NCI-H2227 (cell line): ENCODE measurements at regions not wholly inside any gene's neighbourhood (a gene's known extent, or its start where the extent isn't known, plus 50 kb on each side); places are given as distances from the start of the nearest gene placed in this dataset.
"Not testable (repeated sequence)": the region's sequence is repeated elsewhere in the genome, so short reads cannot be mapped to it uniquely, and the experiment has no call there.

Experiments
- DNase-seq: peaks from one replicate; lab custom pipeline; 2025; ENCODE audit not compliant: unreplicated experiment; lab: John Stamatoyannopoulos, UW

DNA sequence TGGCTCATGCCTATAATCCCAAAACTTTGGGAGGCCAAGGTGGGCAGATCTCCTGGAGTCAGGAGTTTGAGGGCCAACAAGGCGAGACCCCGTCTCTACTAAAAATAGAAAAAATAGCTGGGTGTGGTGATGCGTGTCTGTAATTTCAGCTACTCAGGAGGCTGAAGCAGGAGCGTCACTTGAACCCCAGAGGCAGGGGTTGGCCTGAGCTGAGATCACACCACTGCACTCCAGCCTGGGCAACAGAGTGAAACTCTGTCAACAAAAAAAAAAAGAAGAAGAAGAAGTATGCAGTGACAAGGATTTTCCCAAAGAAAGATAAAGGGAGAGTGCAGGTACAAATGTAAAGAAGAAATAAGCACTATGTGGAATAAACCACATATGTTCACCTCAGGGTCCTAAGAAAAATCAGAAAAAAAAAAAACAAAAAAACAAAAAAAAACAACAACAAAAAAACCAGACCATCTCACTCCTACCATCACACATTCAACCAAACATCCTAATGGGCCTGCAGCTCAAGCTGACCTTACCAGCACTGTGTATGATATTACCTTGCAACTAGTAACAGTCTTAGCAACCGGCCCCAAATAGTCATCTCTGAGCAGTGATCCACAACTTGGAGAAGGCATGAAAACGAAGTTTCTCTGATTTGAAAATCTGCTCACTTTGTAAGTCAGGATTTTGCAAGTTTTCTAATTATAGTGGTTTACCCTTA lies 296.7 kb upstream of the PROK2 start:
- DNase-seq = no peak

- no peak for DNase-seq
Measured at GRCh38 chr3:72080800-72081199, 295.9 kb upstream of the PROK2 start.

GRCh38 chr3:72080095-72080494 lies 295.1 kb upstream of the PROK2 start:
- DNase-seq = no peak

GRCh38 chr3:72079369-72079872 lies 294.5 kb upstream of the PROK2 start:
- DNase-seq = no peak

DNA sequence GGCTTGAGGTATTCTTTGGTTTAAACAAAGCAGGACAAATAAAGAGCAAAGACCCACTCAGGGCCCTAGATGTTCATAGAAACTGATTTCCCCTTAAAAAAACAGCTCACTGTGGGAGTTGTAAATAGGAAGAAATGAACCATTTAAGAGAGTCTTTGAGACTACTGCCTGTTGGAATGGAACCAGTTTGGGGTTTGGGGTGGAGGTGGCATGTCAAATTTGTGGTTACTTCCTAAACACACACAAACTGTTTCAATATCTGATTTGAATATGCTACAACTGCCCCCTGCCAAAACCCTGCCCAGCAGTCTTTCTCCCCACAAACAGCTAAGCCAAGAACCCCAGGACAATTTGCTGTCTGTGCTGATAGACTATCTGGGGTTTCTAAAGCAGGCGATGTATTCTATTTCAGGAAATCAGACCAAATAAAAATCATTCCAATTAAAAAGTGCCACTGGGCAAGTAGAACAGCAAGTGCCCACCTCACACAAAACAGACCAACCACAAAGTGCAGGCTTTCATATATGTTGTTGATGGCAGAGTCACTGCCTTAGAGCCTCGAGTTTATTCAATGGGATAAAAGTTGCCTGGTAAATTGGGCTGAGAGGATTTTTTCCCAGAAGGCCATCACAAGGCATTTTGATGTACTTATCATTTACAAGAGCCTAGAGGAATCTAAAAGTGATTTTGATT lies 293.9 kb upstream of the PROK2 start:
- DNase-seq = no peak

DNA sequence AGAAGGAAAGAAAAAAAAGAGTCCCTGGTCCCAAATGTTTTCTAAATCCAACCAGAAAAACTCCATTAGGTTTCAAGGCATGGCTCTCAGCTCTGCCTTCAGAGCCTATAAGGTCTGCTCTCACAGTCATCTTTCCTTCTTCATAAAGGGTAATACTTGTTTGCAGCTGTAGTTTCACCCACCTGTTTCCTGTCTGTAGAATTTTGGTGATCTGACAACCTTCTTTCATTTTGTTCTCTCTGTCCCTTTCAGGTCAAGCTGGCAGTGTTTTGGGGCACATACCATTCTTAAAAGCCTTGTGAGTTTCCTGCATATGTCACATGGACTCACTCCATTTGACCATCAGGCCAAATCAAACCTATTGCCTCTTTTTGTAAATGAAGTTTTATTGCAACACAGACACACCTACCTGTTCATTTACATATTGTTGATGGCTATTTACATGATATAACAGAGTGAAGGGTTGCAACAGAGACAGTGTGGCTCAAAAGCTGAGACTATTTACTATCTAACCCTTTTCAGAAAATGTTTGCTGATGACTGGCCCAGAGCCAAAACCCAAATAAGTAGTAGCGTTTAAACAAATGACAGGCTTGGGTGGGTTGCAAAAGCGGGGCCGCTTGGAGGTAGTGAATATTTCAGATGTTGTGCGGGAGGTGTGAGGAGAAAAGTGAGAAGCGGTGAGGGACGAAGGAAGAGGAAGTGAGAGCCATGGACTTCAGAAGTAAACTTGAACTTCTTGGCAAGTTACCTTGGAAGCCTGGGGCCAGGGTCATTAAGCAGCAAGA lies 292.7 kb upstream of the PROK2 start:
- DNase-seq = no peak

GRCh38 chr3:72075848-72076247 lies 290.9 kb upstream of the PROK2 start:
- not testable (repeated sequence) for DNase-seq

DNA sequence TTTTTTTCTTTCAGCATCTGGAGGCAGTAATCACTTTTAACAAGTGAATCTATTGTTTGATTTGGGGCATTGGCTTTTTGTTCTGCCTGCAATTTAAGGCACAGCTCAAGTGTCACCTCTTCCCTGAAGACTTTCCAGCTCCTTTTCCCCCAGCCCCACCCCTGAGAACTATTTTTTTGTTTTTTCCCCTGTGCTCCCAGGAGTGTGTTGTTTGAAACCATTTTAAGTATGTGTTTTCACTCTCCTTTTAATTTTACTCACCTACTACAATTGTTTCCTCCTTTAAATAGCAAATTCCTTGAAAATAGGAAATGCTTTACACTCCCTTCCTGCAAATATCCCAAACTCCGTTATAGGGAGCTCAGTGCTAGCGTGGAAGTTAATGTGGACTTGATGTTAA lies 286.7 kb upstream of the PROK2 start:
- no peak for DNase-seq

- no peak for DNase-seq
Measured at GRCh38 chr3:72070005-72070404, 285.1 kb upstream of the PROK2 start.

GRCh38 chr3:72069543-72069942 lies 284.6 kb upstream of the PROK2 start:
- DNase-seq = no peak

DNA sequence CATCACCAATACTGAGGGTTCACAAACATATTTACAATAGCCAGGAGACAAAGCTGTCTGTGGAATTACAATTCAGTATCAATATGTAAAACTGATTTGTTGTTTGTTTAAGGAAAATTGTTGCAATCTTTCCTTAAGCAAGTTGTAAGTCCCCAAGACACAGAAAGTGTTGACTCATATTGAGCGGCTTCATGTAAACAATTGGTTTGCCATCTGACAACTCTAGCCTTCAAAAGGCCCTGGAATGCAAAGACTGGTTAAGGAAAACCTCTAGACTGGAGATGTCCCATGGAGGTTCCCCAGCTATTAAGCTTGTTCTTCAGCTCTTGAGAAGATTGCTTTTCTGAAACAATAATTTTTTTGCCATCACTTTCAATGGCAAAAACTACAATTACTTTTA lies 283.7 kb upstream of the PROK2 start:
- no peak for DNase-seq

- DNase-seq = no peak
Measured at GRCh38 chr3:72067721-72068120, 282.8 kb upstream of the PROK2 start.

DNA sequence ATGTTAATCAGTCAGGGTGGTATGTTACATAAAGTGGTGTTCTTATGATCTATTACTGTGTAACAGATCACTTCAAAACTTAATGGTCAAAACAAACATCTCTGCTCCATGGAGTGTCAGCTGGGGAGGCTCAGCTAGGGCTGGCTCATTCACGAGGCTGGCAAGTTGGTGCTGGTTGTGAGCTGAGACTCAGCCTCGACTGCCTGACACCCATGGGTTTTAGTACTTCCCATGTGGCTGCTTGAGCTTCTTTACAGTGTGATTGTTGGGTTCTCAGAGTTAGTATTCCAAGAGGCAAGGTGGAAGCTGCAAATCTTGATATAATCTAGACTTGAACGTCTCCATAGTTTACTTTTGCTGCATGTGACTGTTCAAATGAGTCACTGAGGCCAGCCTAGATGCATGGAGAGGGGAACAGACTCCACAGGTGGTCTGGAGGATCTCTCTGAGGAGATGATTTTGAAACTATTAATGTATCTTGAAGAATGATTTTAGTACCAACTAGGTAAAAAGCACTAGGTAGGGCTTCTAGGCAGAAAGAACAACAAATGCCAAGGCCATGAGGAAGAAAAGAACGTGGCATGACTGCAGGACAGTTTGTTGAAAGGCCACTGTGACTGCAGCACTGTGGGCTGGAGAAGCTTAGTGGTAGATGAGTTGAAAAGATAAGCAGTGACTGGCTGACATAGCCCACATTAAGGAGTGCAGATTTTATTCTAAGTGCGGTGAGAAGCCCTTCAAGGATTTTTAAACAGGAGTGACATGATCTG lies 281.1 kb upstream of the PROK2 start:
- DNase-seq = no peak

- DNase-seq = no peak
Measured at GRCh38 chr3:72065236-72065635, 280.3 kb upstream of the PROK2 start.

DNA sequence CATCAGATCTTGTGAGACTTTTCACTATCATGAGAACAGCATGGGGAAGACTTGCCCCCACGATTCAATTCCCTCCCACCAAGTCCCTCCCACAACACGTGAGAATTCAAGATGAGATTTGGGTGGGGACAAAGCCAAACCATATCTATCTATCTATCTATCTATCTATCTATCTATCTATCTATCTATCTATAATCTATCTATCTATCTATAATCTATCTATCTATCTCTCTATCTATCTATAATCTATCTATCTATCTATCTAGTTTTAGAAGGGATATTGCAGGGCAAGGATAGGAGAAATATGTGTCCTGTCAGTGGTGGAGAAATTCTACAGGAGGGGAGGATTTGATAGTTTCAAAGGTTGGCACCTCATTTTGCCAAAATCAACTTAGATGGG lies 279.8 kb upstream of the PROK2 start:
- DNase-seq = not testable (repeated sequence)

GRCh38 chr3:72062017-72062416 lies 277.1 kb upstream of the PROK2 start:
- no peak for DNase-seq

DNA sequence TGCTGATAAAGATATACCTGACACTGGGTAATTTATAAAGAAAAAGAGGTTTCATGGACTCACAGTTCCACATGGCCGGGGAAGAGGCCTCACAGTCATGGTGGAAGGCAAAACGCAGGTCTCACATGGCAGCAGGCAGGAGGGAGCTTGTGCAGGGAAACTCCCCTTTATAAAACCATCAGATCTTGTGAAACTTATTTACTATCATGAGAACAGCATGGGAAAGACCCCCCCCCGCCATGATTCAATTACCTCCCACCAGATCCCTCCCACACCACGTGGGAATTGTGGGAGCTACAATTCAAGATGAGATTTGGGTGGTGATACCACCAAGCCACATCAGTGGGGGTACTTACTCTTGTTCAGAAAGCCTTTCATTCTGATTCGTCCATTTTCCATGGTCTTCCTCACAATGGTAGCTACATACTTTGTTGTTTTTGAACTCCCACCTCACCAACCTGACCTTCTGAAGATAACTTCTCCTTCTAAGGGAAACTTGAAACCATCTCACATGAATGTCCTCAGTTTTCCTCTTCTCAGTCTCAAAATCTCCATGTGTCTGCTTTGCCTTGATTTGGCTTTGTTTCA lies 275.6 kb upstream of the PROK2 start:
- no peak for DNase-seq

- DNase-seq = peak; percentile 58
Measured at GRCh38 chr3:72058493-72059081, 273.6 kb upstream of the PROK2 start.

GRCh38 chr3:72055436-72055835 lies 270.5 kb upstream of the PROK2 start:
- DNase-seq = no peak

- DNase-seq = no peak
Measured at GRCh38 chr3:72054976-72055375, 270.0 kb upstream of the PROK2 start.
